ENCODE measurements at regions not wholly inside any gene's neighbourhood (a gene's known extent, or its start where the extent isn't known, plus 50 kb on each side); places are given as distances from the start of the nearest gene placed in this dataset.

- DNase-seq (ENCODE audit: low spot score): no peak
These were observed 190.2 kb downstream of the RAMP3 start for GRCh38 chr7:45347804-45348203.

GRCh38 chr7:45349090-45349489, 191.5 kb downstream of the RAMP3 start:
- no peak for DNase-seq (ENCODE audit: low spot score)

- DNase-seq (ENCODE audit: low spot score): no peak
These were observed 193.3 kb downstream of the RAMP3 start for GRCh38 chr7:45350896-45351295.

GRCh38 chr7:45358287-45358686, 200.7 kb downstream of the RAMP3 start:
- no peak for DNase-seq (ENCODE audit: low spot score)

GRCh38 chr7:45359250-45359649, 201.7 kb downstream of the RAMP3 start:
- no peak for DNase-seq (ENCODE audit: low spot score)

GRCh38 chr7:45359776-45360175, 202.2 kb downstream of the RAMP3 start:
- DNase-seq (ENCODE audit: low spot score): no peak

- DNase-seq (ENCODE audit: low spot score): no peak
These were observed 206.1 kb downstream of the RAMP3 start for GRCh38 chr7:45363669-45364068.

GRCh38 chr7:45365341-45365740, 207.8 kb downstream of the RAMP3 start:
- no peak for DNase-seq (ENCODE audit: low spot score)

- no peak for DNase-seq (ENCODE audit: low spot score)
These were observed 207.7 kb upstream of the ADCY1 start for GRCh38 chr7:45366475-45366874.

GRCh38 chr7:45367026-45367425, 207.1 kb upstream of the ADCY1 start:
- DNase-seq (ENCODE audit: low spot score): no peak

GRCh38 chr7:45368129-45368807, 205.9 kb upstream of the ADCY1 start:
- DNase-seq (ENCODE audit: low spot score): no peak

GRCh38 chr7:45384499-45384898, 189.7 kb upstream of the ADCY1 start:
- no peak for DNase-seq (ENCODE audit: low spot score)

GRCh38 chr7:45387837-45388236, 186.3 kb upstream of the ADCY1 start:
- no peak for DNase-seq (ENCODE audit: low spot score)

GRCh38 chr7:45389073-45389872, 184.9 kb upstream of the ADCY1 start:
- DNase-seq (ENCODE audit: low spot score): no peak

GRCh38 chr7:45390180-45390579, 184.0 kb upstream of the ADCY1 start:
- DNase-seq (ENCODE audit: low spot score): no peak

- no peak for DNase-seq (ENCODE audit: low spot score)
These were observed 183.4 kb upstream of the ADCY1 start for GRCh38 chr7:45390731-45391130.

GRCh38 chr7:45391618-45392451, 182.3 kb upstream of the ADCY1 start:
- no peak for DNase-seq (ENCODE audit: low spot score)

GRCh38 chr7:45394117-45394708, 180.0 kb upstream of the ADCY1 start:
- DNase-seq (ENCODE audit: low spot score): no peak

- no peak for DNase-seq (ENCODE audit: low spot score)
These were observed 175.1 kb upstream of the ADCY1 start for GRCh38 chr7:45399069-45399468.

- no peak for DNase-seq (ENCODE audit: low spot score)
These were observed 173.5 kb upstream of the ADCY1 start for GRCh38 chr7:45400680-45401079.

- no peak for DNase-seq (ENCODE audit: low spot score)
These were observed 173.0 kb upstream of the ADCY1 start for GRCh38 chr7:45401155-45401554.

- DNase-seq (ENCODE audit: low spot score): no peak
These were observed 172.3 kb upstream of the ADCY1 start for GRCh38 chr7:45401851-45402250.

Data from mesenteric fat pad (tissue), 1 donor.